Coronary artery (tissue), 2 donors: ENCODE measurements at regions not wholly inside any gene's neighbourhood (a gene's known extent, or its start where the extent isn't known, plus 50 kb on each side); places are given as distances from the start of the nearest gene placed in this dataset.
"Not testable (repeated sequence)": the region's sequence is repeated elsewhere in the genome, so short reads cannot be mapped to it uniquely, and the experiment has no call there.

ENCODE experiments used
- DNase-seq: peaks from one replicate; pipeline ENCODE4 v3.0.0-alpha.2; 2017; ENCODE audit warnings: low spot score
- H3K27ac ChIP-seq, 2 donors: fragments of 200-600 bp; sonication (generic); one replicate each; pipeline ENCODE4 v1.5.1; 2016 to 2019
- H3K4me3 ChIP-seq: fragments of 200-600 bp; sonication (generic); 2 replicates; pipeline ENCODE4 v1.5.1; 2016; ENCODE audit warnings: mild to moderate bottlenecking, moderate library complexity
- TF ChIP-seq, protein P1 (sequence below): fragments of 200-600 bp; sonication (generic); IDR thresholded peaks from one replicate; pipeline ENCODE4 v1.5.1; 2019; ENCODE audit warnings: antibody characterized with exemption

DNA sequence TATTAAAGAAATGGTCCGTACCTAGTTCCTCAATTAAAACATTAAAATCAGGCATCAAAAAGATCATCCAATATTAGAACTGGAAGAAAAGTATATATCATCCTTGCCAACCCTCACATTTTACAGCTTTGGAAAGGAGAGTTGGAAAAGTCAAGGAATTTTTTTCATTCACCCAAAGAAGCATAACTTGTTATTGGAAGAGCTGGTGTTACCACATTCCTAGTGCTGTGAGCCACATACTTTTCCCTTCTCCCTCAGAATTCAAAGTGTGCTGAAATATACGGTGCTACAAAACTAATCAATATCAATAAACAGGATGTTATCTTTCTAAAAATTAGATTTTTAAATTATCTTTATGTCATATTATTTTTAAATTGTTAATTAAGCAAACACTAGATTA lies 202.1 kb upstream of the FAT3 start:
- TF ChIP-seq, protein P1, sequence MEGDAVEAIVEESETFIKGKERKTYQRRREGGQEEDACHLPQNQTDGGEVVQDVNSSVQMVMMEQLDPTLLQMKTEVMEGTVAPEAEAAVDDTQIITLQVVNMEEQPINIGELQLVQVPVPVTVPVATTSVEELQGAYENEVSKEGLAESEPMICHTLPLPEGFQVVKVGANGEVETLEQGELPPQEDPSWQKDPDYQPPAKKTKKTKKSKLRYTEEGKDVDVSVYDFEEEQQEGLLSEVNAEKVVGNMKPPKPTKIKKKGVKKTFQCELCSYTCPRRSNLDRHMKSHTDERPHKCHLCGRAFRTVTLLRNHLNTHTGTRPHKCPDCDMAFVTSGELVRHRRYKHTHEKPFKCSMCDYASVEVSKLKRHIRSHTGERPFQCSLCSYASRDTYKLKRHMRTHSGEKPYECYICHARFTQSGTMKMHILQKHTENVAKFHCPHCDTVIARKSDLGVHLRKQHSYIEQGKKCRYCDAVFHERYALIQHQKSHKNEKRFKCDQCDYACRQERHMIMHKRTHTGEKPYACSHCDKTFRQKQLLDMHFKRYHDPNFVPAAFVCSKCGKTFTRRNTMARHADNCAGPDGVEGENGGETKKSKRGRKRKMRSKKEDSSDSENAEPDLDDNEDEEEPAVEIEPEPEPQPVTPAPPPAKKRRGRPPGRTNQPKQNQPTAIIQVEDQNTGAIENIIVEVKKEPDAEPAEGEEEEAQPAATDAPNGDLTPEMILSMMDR, result no peak
- DNase-seq, result no peak
- Histone ChIP-seq H3K4me3 (no peak overlapping the region), H3K27ac (no peak overlapping the region)

- TF ChIP-seq, protein P1, result no peak
- DNase-seq, result no peak
- no peak overlapping the region for H3K4me3 ChIP-seq
- no peak overlapping the region for H3K27ac ChIP-seq
These were observed 206.3 kb upstream of the FAT3 start for GRCh38 chr11:92018332-92018731.

GRCh38 chr11:92008249-92008648 lies 216.4 kb upstream of the FAT3 start:
- H3K27ac ChIP-seq, result no peak overlapping the region
- no peak for DNase-seq
- TF ChIP-seq, protein P1, result no peak
- no peak overlapping the region for H3K4me3 ChIP-seq

- H3K4me3 ChIP-seq, result no peak overlapping the region
- H3K27ac ChIP-seq, result no peak overlapping the region
- no peak for DNase-seq
- TF ChIP-seq, protein P1, result no peak
These were observed 222.1 kb upstream of the FAT3 start for GRCh38 chr11:92002568-92002967.

- no peak overlapping the region for H3K27ac ChIP-seq
- TF ChIP-seq, protein P1, result no peak
- H3K4me3 ChIP-seq, result no peak overlapping the region
- no peak for DNase-seq
These were observed 226.1 kb upstream of the FAT3 start for GRCh38 chr11:91998481-91998880.

DNA sequence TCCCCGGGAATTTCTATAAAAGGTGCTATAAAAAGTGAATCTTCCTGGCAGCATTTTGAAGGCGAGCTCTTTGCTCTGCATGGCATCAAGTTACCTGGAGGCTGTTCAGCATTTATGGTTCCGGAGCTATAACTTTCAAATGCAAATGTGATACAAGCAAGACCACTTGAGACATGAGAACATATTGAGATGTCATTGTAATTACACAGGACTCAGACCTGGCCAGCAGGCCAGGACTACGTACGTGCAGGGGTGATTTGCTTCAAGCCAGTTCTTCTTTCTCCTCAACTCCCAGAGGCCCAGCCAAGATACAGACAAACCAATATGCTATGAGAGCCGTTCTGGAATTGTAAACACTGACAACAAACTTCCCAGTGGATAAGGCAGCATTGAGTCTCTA lies 227.4 kb upstream of the FAT3 start:
- TF ChIP-seq, protein P1, result no peak

GRCh38 chr11:91996526-91996925 lies 228.1 kb upstream of the FAT3 start:
- TF ChIP-seq, protein P1, result no peak
- Histone ChIP-seq H3K27ac (no peak overlapping the region), H3K4me3 (no peak overlapping the region)
- no peak for DNase-seq

More for the DNA sequence above, 227.4 kb upstream of the FAT3 start:
- no peak overlapping the region for H3K27ac ChIP-seq
- no peak overlapping the region for H3K4me3 ChIP-seq
- no peak for DNase-seq

DNA sequence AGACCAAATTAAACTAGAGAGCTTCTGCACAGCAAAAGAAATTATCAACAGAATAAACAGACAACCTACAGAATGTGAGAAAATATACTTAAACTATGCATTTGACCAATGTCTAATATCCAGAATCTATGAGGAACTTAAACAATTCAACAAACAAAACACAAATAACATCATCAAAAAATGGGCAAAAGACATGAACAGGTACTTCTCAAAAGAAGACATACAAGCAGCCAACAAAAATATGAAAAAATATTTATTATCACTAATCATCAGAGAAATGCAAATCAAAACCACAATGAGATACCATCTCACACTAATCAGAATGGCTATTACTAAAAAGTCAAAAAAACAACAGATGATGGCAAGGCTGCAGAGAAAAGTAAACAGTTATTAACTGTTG lies 236.2 kb upstream of the FAT3 start:
- H3K4me3 ChIP-seq, H3K27ac ChIP-seq, DNase-seq: not testable (repeated sequence)
